GM19455 (cell line): ENCODE measurements at regions not wholly inside any gene's neighbourhood (a gene's known extent, or its start where the extent isn't known, plus 50 kb on each side); places are given as distances from the start of the nearest gene placed in this dataset.

Source experiments
- ATAC-seq: cut with Tn5 transposase; IDR thresholded peaks from one replicate; pipeline ENCODE4 v1.9.1; 2021; ENCODE audit not compliant: unreplicated experiment

DNA sequence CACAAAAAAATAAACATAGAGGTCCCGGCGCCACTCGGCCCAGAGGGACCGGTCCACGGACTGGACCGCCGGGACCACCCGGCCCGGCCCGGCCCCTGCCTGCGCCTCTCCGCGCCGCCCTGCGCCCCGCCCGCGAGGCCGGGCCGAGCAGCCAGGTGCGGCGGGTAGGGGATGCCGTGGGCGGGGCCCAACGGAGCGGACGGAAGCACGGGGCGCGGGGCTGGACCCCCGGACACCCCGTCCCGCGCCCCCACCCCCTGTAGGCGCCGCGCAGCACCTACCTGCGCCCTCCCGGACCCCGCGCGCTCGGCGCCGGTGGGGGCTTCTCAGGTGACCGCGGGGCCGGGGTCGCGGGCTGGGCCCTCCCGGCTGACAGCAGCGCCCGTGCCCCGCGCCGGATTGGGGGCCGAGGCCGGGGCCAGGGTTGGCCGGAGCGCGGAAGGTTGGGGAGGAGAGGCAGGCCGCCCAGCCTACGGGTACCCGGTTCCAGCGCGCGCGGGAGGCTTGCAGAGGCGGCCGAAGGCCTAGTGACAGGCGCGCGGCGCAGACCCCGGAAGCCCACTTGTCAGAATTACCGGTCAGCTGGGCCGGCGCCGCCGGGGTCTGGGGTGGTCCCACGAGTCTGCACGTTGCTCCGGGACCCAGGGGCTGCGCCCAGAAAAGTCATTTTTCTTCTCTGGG is 351.9 kb upstream of the CAMK1G start:
- no peak for ATAC-seq

DNA sequence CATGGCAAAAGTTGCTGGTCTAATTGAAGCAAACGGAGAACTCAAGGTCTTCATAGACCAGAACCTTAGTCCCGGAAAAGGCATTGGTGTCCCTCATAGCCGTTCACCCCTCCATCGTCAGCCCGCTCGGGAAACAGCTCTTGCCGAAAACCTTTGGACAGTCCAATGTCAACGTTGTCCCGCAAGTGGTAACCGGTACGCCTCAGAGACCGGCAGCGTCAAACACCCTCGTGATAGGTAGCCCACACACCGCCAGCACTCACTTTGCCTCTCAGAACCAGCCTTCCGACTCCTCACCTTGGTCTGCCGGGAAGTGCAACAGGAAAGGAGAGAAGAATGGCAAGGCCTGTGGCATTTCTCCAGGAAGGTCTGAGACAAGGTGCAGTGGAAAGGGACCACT is 351.3 kb upstream of the CAMK1G start:
- ATAC-seq: no peak

DNA sequence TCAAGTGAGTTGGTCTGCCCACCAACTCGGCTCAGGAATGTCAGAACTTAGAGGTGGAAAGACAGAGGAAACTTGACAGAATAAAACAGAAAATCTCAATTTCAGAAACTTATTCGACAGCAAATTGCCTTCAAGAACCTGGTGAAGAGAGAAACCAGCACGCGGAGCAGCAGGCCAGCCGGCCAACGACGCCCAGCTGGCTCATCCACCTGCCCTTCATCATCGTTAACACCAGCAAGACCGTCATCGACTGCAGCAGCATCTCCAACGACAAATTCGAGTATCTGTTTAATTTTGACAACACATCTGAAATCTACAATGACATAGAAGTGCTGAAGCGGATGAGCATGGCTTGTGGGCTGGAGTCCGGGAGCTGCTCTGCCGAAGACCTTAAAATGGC is 350.8 kb upstream of the CAMK1G start:
- no peak for ATAC-seq

DNA sequence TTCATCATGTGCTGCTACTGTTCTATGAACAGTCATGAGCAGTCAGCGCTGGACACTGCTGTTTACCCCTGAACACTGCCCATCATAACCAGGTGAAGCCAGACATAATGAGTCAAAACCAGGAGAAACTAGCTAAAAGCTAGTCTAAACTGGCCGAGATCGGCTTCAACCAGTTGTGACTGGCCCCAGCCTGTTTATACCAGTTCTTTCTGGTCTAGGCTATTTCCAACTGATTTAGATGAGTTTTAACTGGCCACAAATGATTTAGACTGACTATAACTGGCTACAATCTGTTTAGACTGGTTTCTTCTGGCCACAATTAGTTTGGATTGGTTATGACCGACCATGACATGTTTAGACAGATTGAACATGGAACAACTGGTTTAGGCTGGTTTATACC is 348.3 kb upstream of the CAMK1G start:
- no peak for ATAC-seq

DNA sequence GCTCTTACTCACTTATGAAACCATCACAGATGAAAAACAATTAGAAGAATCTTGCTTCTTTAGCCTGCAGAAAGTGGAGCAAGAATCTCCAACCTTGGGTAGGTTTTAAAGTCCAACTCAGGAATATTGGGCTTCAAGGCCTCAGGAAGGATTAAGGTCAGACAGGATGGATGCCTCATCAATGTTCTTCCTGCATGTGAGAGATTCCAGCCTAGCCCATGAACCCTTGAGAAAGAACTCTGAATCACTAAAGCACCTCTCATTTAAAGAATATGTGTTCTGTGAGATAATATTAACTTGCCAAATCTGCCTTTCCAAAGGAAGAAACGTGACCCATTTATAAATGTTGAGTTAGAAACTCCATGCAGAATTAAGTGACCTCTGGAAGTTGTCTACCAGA is 345.2 kb upstream of the CAMK1G start:
- ATAC-seq: no peak

DNA sequence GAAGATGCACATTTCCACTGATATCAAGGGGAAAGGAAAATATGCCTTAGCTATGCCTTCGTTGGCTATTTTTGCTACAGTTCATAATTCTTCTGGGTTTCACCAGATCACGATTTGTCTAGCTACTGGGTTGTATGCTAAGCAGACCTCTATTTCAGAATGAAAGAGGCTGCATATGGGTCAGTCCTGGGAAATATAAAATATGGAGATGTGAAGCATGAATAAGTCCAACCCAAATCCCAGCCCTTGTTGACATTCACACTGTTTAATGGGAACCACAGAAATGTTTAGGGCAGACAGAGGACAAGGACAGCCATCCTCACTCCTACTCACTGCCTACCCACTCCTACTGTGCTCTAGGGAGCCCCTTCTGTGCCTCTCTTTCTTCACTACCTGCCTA is 343.2 kb upstream of the CAMK1G start:
- no peak for ATAC-seq

DNA sequence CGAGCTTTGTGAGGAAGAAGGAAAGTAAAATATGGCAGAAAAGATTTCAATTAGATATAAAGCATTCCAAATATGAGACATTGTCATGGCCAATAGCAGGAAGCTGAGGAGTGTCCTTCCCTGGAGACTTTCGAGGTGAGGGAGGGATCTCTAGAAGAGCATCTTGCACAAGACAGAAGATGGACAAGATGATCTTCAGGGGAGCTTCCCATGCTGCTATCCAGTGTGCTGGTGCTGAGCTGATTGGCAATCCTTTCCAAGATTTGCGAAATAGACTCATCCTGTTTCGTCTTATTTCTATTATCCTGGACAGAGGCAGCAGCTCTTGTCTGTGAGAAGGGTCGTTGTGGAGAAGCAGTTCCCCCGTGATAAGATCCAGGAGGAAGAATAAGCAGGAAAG is 342.0 kb upstream of the CAMK1G start:
- ATAC-seq: no peak

DNA sequence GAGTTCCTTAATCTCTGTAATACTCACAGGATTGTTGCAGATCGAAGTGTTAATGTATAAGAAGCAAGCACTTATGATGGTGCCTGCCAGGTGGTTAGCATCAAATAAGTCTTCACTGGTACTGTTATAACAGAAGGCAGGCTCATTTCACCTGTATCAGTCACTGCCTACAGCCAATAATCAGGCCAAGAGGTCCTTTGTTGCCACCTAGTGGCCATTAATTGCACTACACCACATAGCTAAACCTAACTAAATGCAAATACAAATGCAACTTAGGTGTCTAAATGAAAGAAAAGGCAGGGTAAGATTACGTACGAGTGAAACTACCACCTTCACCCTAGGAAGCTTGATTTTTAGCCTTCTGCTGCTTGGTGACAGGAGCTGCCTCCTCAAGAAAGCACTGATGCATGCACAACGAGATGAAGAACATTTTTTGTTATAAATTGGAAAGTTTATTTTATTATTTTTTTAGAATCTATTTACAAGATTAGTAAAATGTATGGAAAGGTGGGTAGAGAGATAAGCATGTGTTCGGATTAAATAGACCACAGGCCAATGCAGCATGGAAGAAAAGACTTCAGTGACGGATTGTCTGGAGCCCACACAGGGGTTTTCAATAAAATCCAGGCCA is 334.8 kb upstream of the CAMK1G start:
- peak; percentile 92 for ATAC-seq

DNA sequence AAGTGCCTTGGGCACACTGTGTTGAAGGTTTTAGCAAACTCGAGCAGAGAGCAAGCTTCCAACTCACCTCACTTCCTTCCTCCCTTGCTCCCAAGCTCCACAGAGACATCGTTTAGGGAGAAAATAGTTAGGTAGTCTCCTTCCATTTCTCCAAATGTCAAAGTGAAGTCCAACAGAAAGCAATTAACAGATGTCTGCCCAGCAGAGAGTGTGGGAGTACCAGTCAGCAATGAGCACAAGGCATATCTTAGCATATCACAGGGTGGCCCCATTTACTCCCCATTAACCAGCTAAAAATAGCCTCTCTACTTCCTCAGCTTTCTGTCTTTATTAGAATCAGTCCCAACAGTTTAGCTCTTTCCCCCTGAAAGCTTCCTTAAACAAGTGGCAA is 334.2 kb upstream of the CAMK1G start:
- ATAC-seq: no peak

DNA sequence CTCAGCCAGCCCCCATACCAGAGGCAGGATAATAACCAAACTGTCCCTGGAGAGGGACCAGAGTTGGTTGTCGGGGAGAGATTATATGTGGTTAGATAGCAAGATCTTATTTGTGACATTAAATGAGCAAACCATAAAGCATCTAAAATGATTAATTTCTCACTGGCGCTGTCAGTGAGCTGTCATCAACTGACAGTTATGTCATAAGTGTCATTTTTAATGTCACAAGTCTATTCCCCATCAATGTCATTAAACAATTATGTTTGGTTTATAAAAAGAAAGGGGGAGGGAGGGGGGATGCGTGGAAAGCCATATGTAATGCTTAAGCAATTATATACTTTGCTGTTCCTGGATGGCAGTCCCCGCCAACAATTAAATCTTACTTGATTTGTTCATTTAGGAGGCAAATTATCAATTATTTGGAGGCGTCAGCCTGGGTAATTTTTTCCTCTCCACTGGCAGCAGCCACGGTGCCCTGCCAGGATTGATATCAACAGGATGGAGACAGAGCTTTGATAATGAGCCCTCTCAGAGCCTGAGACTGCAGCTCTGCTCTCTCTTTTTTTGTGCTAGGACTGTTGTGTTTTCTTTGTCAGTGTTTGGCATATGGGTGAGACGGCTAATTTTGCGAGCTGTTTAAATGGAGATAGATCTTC is 333.6 kb upstream of the CAMK1G start:
- ATAC-seq: no peak

DNA sequence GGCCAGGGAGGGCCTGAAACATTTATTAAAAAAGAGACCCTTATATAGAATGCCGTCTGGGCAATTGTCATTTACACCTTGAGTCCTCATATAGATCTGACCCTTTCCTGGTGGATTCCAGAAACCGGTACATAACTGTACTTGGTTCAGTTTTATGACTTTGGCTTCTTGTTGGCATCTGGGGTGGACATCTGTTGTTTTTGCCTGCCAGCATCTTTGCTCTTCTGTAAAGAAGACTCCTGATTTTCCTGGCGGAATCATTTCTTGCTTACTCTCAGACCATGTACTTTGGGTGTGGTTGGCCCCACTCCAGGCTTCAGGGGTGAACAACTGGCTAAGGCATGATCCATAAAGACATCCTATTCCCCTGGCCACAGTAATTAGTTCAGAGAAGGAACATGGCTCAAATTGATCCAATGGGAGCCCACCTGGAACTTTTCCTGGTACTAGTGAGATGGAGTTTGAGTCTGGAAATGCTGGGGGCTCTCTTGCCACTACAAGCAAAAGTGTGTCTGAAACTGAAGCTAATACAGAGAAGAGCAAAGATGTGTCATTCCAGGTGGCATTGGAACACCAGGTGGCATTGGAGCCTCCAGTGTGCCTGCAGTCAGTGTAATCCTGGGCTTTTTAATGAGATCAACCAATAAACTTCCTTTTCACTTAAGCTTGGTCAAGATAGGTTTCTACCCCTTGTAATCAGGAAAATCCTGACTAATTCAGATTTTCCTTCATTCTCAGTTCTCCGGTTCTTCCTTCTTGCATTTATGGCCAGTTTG is 332.5 kb upstream of the CAMK1G start:
- no peak for ATAC-seq

DNA sequence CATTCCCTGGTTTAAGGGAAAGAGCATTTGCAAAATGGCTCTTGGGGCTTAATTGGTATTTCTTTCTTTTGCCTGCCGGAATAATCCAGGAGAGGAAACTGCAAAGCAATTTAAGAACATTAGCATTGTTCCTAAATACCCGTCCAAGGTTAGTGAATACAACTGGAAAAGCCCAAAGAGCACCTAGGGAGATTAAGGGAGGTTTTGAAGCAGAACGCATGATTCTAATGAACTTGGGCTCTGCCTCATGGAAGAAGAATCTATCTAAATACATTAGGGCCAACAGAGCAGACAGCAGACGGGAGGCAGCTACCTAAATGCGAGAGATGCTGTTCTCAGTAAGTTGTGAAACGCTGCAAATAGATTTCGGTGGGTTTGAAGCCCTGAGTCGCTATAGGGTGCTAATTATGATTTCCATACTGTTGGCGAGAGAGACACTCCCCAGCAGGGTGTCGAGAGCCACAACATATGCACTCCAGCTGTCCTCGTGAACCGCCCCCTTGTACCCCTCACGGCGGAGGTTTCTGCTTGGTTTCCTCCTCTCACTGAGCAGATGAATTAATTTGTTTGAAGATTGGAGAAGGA is 326.7 kb upstream of the CAMK1G start:
- no peak for ATAC-seq

DNA sequence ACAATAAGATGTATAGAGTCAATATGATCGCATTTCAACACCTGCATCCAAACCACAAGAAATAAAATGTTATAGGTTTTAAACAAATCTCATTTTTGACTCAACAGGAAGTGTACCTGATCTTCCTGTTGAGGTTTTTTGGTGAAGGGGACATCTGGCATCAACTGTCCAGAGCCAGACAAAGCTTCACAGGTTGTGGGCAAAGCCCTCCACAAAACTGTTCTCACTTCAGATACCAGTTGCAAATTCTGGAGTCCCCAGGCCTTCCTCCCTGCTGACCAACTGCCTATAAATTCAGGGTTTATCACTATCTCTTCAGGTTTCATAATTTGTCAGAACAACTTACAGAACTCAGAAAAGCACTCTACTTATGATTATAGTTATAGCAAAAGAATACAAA is 326.1 kb upstream of the CAMK1G start:
- ATAC-seq: no peak

DNA sequence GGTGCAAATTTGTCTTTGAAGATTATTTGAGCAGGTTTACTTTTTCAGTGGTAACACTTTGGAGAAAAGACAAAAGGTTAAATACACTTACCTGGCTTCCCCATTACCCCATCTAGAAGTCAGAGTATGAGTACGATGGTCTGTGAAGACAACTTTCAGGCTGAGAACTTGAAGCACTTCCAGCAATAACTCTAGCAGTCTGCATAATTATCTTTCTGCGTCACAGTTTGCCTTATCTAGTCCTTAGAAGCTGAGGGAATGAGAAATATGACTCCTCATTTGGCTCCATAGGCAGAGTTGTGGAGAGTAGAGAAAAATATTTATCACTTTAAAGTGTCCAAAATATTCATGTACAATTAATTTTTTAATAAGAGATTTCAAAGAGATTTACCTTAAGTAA is 323.4 kb upstream of the CAMK1G start:
- no peak for ATAC-seq

DNA sequence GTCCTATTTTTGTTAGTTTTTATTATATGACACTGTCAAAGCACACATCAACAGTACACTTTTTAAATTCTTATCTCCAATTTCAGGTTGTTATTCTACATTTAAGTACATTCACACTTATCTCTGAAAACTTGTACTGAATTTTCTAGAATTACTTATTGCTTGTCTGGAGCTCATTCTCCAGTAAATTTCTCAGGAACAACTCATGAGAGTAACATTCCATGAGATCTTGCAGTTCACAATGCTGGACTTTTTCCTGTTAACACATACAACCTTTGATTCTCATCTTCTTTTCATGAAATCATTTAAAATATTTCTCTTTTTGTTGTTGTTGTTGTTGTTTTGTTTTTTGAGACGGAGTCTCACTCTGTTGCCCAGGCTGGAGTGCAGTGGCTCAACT is 320.9 kb upstream of the CAMK1G start:
- no peak for ATAC-seq

DNA sequence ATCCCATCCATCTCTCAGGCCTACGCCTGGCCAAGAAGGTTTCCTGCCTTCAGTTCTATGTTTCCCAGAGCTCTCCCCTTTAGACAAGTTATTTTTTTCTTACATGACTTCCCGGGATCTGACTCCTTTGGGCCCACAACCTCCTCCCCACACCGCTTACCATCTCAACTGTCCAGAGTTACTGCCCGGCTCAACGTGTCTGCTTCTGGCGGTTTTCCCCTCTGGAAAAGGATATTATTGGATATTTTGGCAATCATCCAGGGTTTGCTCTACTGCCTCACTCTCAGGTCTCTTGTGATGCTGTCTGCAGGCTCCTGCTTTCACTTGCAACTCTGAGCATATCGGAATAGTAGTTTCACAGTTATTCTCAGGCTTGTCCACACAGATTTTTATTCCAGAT is 318.2 kb upstream of the CAMK1G start:
- no peak for ATAC-seq

DNA sequence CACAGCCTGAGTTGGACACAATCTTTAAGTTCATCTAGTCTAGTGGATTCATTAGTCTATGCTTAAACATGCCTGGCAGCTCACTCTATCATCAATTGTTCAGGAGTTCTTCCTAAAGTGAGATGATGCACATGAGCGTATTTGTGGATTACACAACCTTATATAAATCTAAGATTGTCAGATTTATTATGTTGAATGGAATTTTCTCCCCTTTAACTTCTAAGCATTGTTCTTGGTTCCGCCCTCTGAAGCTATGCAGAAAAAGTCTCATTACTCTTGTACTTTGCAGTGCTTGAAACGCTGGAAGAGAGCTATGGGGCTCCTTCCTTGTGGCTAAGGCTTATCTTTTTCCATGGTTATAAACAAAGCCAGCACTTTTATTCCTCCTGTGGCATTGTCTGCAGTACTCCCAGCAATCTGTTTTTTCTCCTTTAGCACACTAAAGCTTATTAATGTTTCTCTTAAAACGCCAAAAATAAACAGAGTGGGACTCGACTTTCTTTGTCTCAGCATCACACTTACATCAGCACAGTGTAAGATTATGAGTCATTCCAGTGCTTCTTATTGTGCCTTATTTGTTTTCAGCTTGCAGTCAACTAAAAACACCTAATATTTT is 316.8 kb upstream of the CAMK1G start:
- ATAC-seq: no peak

DNA sequence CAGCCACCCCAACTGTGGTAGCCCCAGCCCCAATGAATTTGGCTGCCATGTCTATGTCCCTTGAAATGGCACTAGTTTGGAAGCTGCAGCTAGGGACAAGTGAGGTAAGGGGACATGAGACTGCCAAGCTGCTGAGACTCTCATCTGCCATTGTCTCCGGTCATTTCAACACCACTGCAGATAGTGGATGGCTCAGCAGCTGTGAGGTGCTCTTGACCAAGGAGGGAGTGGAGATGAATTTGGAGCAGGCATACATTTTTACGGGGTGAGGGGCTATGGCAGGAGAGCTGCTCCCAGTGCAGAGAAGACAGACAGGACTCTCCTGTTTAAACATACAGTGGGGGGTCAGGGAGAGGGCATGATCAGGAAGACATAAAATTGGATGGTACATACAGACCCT is 315.5 kb upstream of the CAMK1G start:
- ATAC-seq: no peak

DNA sequence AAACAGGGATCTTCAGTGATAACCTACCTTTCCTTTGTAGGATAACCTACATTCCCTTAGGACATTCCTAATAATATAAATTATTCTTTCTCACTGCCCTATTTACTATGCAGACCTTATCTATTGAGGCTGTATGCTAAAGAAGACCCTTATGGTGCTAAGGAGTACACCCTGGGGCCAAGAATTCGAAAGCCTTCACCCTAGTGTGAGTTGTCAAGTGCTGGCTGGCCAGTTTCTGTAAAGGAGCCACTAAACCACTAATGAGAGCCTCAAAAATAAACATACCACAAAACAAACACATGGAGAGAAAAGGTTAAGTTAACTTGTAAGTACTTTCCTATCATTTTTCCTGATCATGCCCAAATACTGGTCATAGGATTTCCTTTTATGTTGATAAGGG is 315.0 kb upstream of the CAMK1G start:
- ATAC-seq: no peak

DNA sequence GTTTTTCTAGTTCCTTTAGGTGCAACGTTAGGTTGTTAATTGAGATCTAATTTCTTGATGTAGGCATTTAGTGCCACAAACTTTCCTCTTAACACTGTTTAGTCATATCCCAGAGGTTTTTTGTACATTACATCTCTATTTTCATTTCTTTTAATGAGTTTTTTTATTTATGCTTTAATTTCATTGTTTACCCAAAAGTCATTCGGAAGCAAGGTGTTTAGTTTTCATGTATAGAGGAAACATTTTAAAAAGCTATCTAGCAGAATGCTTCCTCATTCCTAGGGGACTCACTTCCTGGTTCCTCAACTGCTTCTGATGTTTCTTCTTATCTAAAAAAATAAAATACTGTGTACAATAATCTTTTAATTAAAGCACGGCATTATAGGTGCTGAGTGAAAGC is 307.2 kb upstream of the CAMK1G start:
- no peak for ATAC-seq

DNA sequence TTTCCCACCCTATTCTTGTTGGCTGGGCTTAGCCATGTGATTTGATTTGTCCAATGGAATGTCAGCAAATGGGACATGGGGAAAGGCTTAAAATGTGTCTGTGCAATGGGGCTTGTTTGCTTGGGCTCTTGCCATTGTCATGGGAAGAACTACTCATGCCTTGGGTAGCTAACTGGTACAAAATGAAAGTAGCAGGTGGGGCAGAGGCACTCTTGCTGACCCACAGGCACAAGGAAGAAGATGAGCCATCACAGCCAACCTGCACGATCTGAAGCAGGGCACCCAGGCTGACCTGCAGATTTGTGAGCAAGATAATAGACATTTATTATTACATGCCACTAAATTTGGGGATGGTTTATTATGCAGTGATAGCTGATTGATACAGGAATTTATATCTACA is 305.9 kb upstream of the CAMK1G start:
- ATAC-seq: no peak
